Retinal pigment epithelial cell (primary cell): ENCODE measurements at regions not wholly inside any gene's neighbourhood (a gene's known extent, or its start where the extent isn't known, plus 50 kb on each side); places are given as distances from the start of the nearest gene placed in this dataset.
"Not testable (repeated sequence)": the region's sequence is repeated elsewhere in the genome, so short reads cannot be mapped to it uniquely, and the experiment has no call there.

Experiments
- DNase-seq: peaks from one replicate; pipeline ENCODE4 v3.0.0-alpha.2; 2010; ENCODE audit warnings: low read depth
- H3K4me3 ChIP-seq: 2 replicates; pipeline ENCODE4 v1.5.1; 2011; ENCODE audit warnings: mild to moderate bottlenecking, low read length, control low read depth, moderate library complexity

- not testable (repeated sequence) for H3K4me3 ChIP-seq, DNase-seq
Observed at GRCh38 chr2:111309231-111310075, 188.7 kb downstream of the BCL2L11 start.

DNA sequence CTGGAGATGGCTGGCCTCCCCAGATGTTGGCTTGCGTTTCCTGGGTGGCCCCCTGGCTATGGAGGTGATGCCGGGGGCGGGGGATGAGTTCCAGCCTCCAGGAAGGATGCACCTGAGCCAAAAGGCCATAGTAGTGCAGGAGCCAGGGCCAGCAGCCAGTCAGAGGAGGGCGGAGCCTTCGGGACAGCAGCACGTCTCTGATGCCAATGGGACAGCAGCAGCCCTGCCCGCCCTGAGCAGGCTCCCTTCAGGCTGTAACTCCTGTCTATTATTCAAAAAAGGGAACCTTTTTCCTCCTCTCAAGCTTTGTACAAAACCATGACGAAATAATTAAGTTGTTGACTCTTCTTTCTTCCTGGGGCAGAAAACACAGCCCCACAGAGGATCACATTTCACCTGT lies 189.7 kb downstream of the BCL2L11 start:
- not testable (repeated sequence) for DNase-seq, H3K4me3 ChIP-seq

GRCh38 chr2:111311568-111311967 lies 190.9 kb downstream of the BCL2L11 start:
- not testable (repeated sequence) for H3K4me3 ChIP-seq, DNase-seq

DNA sequence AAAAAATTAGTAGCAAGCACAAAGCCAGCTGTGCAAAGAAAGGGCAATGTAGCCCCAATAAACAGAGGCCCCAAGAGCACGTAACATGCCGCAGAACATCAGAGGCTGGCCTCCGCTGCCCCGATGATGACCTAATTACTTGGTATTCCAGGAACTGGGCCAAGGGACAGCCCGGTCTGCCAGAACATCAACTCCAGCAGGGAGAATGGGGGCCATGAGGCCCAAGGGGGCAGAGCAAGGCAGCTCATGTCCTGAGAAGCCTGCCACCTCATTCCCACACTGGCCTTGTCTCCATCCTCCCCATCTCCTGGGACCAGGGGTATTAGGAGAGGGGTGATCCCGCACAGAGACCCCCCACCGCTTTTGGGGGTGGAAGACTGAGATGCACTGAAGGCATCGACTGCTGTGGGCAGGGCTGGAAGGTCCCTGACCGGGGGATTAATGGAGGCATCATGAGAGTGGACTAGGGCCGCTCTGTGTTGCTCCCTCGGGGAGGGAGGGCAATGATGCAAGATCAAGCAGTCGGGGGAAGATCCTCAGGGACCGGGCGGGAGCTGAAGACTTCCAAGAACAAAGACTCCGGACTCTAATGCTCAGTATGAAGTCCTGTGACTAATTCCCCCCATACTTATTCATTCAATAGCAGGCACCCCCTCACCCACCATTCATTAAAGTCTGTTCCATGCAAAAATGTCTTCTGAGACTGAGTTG lies 192.3 kb downstream of the BCL2L11 start:
- not testable (repeated sequence) for H3K4me3 ChIP-seq
- peak; percentile 25 for DNase-seq

- DNase-seq = not testable (repeated sequence)
Observed at GRCh38 chr2:111313711-111314110, 193.0 kb downstream of the BCL2L11 start.

GRCh38 chr2:111315188-111315917 lies 194.6 kb downstream of the BCL2L11 start:
- DNase-seq, H3K4me3 ChIP-seq: not testable (repeated sequence)

More at GRCh38 chr2:111313711-111314110, 193.0 kb downstream of the BCL2L11 start:
- not testable (repeated sequence) for H3K4me3 ChIP-seq

DNA sequence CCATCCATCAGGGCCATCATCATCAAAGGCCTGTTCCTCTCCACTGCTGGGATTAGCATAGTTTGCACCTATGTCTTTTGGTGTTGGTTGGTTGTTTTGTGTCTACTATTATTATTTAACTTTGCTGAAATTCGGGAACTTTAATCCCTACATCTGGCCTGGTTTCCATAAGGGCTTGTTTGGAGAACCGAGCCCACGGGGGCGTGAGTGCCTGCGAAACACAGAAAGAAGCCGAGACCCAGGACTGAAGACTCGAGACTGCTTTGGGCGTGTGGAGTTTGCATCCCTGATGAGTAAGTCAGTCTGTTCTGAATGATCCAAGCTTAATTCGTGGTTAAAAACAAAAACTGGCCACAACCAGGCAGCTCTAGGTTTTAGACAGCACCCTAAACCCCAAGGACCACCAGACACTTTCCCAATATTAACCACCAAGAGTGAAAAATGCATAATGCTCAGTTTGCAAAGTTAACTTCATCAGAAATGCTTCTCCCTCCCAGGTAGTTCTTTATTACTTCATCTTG lies 195.6 kb downstream of the BCL2L11 start:
- not testable (repeated sequence) for DNase-seq, H3K4me3 ChIP-seq

DNA sequence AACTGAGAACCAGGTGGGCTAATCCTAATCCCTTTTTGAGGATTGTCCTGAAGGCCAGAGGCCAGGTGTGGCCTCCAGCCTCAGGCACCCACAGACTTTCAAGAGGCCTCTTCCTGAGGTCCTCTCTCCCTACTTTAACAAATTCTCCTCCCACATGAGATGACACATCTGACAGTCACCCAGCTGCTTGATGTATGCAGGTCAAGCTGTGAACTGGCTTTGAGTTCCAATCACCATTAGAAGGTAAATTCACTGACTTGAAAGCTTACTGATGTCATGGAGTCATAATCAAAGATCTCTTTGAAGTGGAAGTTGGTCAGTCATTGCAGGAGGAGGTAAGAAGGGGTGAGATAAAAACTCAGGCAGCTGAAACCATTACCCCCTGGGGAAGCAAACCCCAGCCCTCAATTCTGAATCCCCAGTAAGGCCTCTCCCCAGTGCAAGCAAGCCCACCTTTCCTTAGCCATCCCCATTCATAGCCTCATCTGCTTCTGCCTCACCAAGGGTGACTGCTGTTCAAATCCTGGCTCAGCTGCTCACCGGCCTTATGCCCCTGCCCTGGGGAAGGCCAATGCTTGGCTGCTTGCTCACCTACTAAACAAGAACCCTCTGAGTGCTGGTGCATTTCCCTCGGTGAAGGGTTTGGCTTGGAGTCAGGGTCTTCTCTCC lies 196.3 kb downstream of the BCL2L11 start:
- not testable (repeated sequence) for DNase-seq, H3K4me3 ChIP-seq

DNA sequence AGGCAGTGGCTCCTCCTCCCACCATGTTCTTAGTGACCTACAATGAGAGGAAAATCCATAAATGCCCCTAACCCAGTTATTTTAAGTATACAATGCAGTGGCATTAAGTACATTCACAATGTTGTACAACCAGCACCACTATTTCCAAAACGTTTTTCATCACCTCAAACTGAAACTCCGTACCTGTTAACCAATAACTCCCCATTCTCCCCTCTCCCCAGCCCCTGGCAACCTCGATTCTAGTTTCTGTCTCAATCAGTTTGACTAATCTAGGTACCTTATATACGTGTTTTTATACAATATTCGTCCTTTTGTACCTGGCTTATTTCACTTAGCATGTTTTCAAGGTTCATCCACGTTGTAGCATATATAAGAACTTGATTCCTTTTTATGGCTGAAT lies 198.8 kb downstream of the BCL2L11 start:
- not testable (repeated sequence) for H3K4me3 ChIP-seq, DNase-seq

- H3K4me3 ChIP-seq, DNase-seq: not testable (repeated sequence)
Observed at GRCh38 chr2:111320264-111320663, 199.6 kb downstream of the BCL2L11 start.

GRCh38 chr2:111320965-111321364 lies 200.3 kb downstream of the BCL2L11 start:
- H3K4me3 ChIP-seq, DNase-seq: not testable (repeated sequence)

- DNase-seq, H3K4me3 ChIP-seq: not testable (repeated sequence)
Observed at GRCh38 chr2:111323384-111323783, 202.7 kb downstream of the BCL2L11 start.

DNA sequence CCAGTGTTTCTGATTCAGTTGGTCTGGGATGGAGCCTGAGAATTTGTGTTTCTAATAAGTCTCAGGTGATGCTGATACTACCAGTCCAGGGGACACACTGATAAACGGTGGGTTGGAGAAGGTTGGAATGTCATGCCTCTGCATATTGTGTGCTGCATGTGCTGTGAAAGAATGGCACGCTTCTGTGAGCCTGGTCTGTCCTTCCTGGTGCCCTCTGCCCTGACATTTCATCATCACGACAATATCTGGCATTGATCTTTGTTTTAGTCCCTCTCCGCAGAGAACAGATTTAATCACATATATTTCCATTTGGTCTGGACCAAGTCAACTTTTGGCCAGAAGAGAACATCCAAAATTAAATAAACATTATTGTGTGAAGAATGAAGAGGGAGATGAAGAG lies 207.0 kb downstream of the BCL2L11 start:
- H3K4me3 ChIP-seq, DNase-seq: not testable (repeated sequence)

- not testable (repeated sequence) for H3K4me3 ChIP-seq, DNase-seq
Observed at GRCh38 chr2:111329309-111329708, 208.6 kb downstream of the BCL2L11 start.

DNA sequence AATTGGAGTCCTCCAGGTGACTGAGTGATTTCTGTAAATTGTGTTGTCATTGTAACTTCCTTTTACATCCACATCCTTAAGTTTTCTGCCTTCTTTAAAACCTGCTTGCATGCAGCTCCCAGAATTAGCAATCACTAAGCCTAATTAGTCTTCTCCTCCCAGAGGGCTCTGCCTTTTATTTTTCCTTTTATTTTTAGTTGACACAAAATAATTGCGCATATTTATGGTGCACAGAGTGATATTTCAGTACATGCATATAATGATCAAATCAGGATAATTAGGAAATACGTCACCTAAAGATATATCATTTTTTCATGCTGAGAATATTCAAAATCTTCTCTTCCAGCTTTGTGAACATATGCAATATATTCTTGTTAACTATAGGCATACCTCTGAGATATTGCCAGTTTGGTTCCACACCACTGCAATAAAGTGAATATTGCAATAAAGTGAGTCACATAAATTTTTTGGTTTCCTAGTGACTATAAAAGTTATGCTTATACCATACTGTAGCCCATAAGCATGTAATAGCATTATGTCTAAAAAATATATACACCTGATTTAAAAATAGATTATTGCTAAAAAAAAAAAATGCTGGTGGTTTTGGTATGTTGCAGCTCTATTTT lies 210.5 kb downstream of the BCL2L11 start:
- not testable (repeated sequence) for H3K4me3 ChIP-seq, DNase-seq

GRCh38 chr2:111335220-111335907 lies 214.7 kb downstream of the BCL2L11 start:
- H3K4me3 ChIP-seq, DNase-seq: not testable (repeated sequence)

GRCh38 chr2:111338474-111338873 lies 217.8 kb downstream of the BCL2L11 start:
- not testable (repeated sequence) for H3K4me3 ChIP-seq, DNase-seq

DNA sequence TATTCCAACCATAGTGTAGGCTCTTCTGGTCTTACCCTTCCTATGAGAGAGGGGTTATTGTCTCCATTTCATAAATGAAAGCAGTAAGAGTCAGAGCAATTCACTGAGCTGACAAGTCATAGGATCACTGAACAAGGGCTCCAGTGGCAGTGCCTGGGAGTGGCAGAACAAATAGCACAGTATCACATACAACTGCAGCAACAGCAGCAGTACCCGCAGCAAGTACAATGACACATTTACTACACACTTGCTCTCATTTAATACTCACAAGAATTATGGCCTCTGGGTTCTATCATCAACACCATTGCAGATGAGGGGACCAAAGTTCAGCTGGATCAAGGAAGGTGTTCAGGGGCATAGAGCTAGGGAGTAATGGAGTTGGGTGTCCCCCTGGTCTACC lies 218.8 kb downstream of the BCL2L11 start:
- DNase-seq, H3K4me3 ChIP-seq: not testable (repeated sequence)
